ENCODE measurements at regions not wholly inside any gene's neighbourhood (a gene's known extent, or its start where the extent isn't known, plus 50 kb on each side); places are given as distances from the start of the nearest gene placed in this dataset.

DNA sequence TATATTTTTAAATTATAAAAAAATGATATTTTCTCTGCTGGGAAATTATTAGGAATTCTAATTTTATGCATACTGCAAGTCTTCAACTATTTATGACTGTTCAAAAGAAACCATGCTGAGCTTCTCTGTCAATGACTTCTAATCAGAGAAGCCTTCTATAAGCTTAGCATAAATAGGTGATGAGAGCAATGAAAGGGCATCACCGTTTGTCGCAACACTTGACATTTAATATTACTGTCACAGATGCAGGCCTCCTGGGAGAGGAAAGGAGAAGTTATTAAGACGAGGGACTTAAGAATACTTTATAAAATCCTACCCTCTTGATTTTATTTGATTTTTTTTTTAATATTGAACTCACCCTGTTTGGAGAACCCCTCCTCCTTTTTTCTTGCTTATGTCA lies 69.8 kb downstream of the CAPZA3 start:
- H3K9me3 Mint-ChIP-seq (ENCODE audit: low read depth) = no peaks in the 10 kb centered on the region
- H3K27me3 Mint-ChIP-seq = no peaks in the 10 kb centered on the region
- H3K4me1 Mint-ChIP-seq (ENCODE audit: low read depth) = peaks cover 2% of the 10 kb centered on the region
- no peaks in the 10 kb centered on the region for H3K36me3 Mint-ChIP-seq (ENCODE audit: insufficient read depth)
- H3K4me3 Mint-ChIP-seq (ENCODE audit: low read depth) = no peak overlapping the region
- TF ChIP-seq, protein P1, sequence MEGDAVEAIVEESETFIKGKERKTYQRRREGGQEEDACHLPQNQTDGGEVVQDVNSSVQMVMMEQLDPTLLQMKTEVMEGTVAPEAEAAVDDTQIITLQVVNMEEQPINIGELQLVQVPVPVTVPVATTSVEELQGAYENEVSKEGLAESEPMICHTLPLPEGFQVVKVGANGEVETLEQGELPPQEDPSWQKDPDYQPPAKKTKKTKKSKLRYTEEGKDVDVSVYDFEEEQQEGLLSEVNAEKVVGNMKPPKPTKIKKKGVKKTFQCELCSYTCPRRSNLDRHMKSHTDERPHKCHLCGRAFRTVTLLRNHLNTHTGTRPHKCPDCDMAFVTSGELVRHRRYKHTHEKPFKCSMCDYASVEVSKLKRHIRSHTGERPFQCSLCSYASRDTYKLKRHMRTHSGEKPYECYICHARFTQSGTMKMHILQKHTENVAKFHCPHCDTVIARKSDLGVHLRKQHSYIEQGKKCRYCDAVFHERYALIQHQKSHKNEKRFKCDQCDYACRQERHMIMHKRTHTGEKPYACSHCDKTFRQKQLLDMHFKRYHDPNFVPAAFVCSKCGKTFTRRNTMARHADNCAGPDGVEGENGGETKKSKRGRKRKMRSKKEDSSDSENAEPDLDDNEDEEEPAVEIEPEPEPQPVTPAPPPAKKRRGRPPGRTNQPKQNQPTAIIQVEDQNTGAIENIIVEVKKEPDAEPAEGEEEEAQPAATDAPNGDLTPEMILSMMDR (IDR thresholded peaks at IDR 0.05; ENCODE audit: unreplicated experiment) = no peak
- DNase-seq (ENCODE audit: low spot score, unreplicated experiment) = no peak
- H3K27ac Mint-ChIP-seq = no peak overlapping the region

DNA sequence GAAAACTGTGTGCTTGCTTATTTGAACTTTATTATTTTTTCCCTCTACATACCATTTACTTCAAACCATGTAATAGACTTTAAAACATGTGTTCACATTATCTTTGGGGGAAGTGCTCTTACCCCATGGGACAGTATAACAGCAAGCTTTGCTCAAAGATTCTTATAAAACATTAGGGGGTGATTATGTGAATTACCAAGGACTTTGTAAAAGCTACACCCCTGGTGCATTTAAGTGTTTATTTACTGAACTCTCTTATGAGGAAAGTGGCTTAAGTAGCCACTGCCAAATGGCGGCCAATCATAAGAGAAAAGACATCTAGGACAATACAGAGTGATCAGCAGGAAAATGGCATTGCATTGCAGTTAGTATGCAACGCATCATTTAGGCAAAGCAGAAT lies 70.3 kb downstream of the CAPZA3 start:
- H3K9me3 Mint-ChIP-seq (ENCODE audit: low read depth) = no peaks in the 10 kb centered on the region
- no peaks in the 10 kb centered on the region for H3K27me3 Mint-ChIP-seq
- TF ChIP-seq, protein P1 (IDR thresholded peaks at IDR 0.05; ENCODE audit: unreplicated experiment) = no peak
- H3K4me3 Mint-ChIP-seq (ENCODE audit: low read depth) = no peak overlapping the region
- no peak for DNase-seq (ENCODE audit: low spot score, unreplicated experiment)
- H3K36me3 Mint-ChIP-seq (ENCODE audit: insufficient read depth) = no peaks in the 10 kb centered on the region
- peaks cover 2% of the 10 kb centered on the region for H3K4me1 Mint-ChIP-seq (ENCODE audit: low read depth)
- no peak overlapping the region for H3K27ac Mint-ChIP-seq

DNA sequence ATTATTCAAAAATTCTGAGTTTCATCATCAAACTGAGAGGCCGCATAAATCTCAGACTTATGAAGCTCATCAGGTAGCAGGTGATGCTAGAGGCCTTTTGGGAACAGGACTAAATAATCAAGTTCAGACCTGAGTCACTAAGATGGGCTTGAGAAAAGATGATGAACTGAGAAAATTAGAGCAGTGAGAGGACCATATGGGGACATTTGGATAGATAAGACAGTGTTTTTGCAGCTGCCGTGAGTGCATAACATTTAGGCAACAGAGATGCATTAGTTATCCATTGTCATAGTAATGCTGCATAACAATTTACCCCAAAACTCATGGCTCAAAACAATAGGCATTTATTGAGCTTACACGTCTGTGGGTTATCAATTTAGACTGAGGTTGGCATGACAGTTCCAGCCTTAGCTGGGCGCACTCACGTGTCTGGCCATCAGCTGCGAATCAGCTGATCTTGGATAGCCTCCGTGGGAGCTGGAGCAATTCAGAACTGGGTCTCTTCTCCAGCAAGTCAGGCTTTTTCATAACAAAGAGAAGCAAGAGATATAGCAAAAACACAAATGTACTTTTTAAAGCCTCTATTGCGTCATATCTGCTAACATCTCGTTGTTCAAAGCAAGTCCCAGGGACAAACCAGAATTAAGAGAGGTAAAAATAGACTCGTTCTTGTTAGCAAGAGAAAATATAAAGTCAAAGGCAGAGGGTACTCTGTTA lies 72.8 kb downstream of the CAPZA3 start:
- Mint-ChIP-seq H3K36me3 (ENCODE audit: insufficient read depth) (no peaks in the 10 kb centered on the region), H3K27ac (no peak overlapping the region), H3K9me3 (ENCODE audit: low read depth) (no peaks in the 10 kb centered on the region), H3K4me3 (ENCODE audit: low read depth) (no peak overlapping the region), H3K4me1 (ENCODE audit: low read depth) (peaks cover 1% of the 10 kb centered on the region), H3K27me3 (no peaks in the 10 kb centered on the region)
- TF ChIP-seq, protein P1 (IDR thresholded peaks at IDR 0.05; ENCODE audit: unreplicated experiment) = no peak
- no peak for DNase-seq (ENCODE audit: low spot score, unreplicated experiment)

DNA sequence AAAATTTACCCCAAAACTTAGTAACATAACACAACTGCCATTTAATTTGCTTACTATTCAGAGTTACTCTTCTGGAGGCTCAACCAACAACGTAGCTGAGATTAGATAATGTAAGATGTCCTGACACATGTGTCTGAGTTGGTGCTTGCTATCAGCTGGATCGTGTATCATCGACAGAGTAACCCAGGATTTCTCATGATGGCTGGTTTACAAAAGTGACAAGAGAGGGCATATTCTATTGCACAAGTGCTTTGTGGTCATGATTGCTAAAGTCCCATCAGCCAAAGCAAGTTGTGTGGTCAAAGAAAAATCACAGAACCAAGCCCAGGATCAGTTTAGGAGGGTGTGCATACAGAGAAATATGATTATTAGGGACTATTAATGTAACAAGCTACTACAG lies 73.4 kb downstream of the CAPZA3 start:
- TF ChIP-seq, protein P1 (IDR thresholded peaks at IDR 0.05; ENCODE audit: unreplicated experiment) = no peak
- Mint-ChIP-seq H3K4me1 (ENCODE audit: low read depth) (peaks cover 1% of the 10 kb centered on the region), H3K27me3 (no peaks in the 10 kb centered on the region), H3K27ac (no peak overlapping the region), H3K36me3 (ENCODE audit: insufficient read depth) (no peaks in the 10 kb centered on the region), H3K4me3 (ENCODE audit: low read depth) (no peak overlapping the region), H3K9me3 (ENCODE audit: low read depth) (no peaks in the 10 kb centered on the region)
- DNase-seq (ENCODE audit: low spot score, unreplicated experiment) = no peak

DNA sequence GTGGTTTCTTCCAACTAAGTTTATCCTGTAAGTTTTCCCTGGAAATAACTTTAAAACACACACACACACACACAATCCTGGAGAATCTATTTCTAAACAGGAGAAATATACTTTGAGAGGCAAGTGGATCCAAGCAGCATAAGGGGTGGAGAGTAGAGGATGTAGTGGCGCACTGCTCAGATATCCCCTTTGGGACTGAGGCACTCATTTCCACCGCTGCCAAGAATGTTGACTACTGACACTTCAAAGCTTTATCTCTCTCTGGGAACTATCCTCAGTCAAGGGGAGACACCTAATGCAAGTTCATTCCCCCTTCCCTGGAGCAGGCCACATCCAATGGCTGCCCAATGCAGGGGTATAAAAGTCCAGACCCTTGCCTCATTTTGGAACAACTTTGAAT lies 75.8 kb downstream of the CAPZA3 start:
- H3K27me3 Mint-ChIP-seq = no peaks in the 10 kb centered on the region
- no peak overlapping the region for H3K27ac Mint-ChIP-seq
- TF ChIP-seq, protein P1 (IDR thresholded peaks at IDR 0.05; ENCODE audit: unreplicated experiment) = no peak
- no peak for DNase-seq (ENCODE audit: low spot score, unreplicated experiment)
- no peaks in the 10 kb centered on the region for H3K9me3 Mint-ChIP-seq (ENCODE audit: low read depth)
- no peak overlapping the region for H3K4me3 Mint-ChIP-seq (ENCODE audit: low read depth)
- H3K4me1 Mint-ChIP-seq (ENCODE audit: low read depth) = peaks cover 11% of the 10 kb centered on the region
- no peaks in the 10 kb centered on the region for H3K36me3 Mint-ChIP-seq (ENCODE audit: insufficient read depth)
